HG02759 (cell line): ENCODE measurements at regions not wholly inside any gene's neighbourhood (a gene's known extent, or its start where the extent isn't known, plus 50 kb on each side); places are given as distances from the start of the nearest gene placed in this dataset.

Source experiments
- ATAC-seq: cut with Tn5 transposase; IDR thresholded peaks from one replicate; pipeline ENCODE4 v1.9.1; 2021; ENCODE audit warnings: mild to moderate bottlenecking, moderate library complexity; ENCODE audit not compliant: unreplicated experiment

- ATAC-seq = no peak
Observed at GRCh38 chr16:7021653-7022275, 310.9 kb upstream of the RBFOX1 start.

GRCh38 chr16:7017006-7017662 is 315.5 kb upstream of the RBFOX1 start:
- ATAC-seq = no peak

GRCh38 chr16:7014756-7015155 is 317.9 kb upstream of the RBFOX1 start:
- ATAC-seq = no peak

GRCh38 chr16:7013990-7014389 is 318.7 kb upstream of the RBFOX1 start:
- no peak for ATAC-seq

- ATAC-seq = no peak
Observed at GRCh38 chr16:7004266-7004665, 328.4 kb upstream of the RBFOX1 start.

GRCh38 chr16:6993544-6993943 is 339.1 kb upstream of the RBFOX1 start:
- no peak for ATAC-seq

GRCh38 chr16:6988846-6989245 is 343.8 kb upstream of the RBFOX1 start:
- ATAC-seq = no peak

GRCh38 chr16:6977916-6978315 is 354.7 kb upstream of the RBFOX1 start:
- ATAC-seq = no peak

GRCh38 chr16:6977291-6977690 is 355.4 kb upstream of the RBFOX1 start:
- no peak for ATAC-seq

GRCh38 chr16:6976716-6977115 is 355.9 kb upstream of the RBFOX1 start:
- no peak for ATAC-seq

- ATAC-seq = no peak
Observed at GRCh38 chr16:6970171-6970857, 362.3 kb upstream of the RBFOX1 start.

GRCh38 chr16:6969594-6969993 is 363.1 kb upstream of the RBFOX1 start:
- ATAC-seq = no peak

GRCh38 chr16:6967796-6968320 is 364.8 kb upstream of the RBFOX1 start:
- no peak for ATAC-seq

GRCh38 chr16:6966925-6967324 is 365.7 kb upstream of the RBFOX1 start:
- ATAC-seq = no peak

- ATAC-seq = no peak
Observed at GRCh38 chr16:6964679-6965078, 368.0 kb upstream of the RBFOX1 start.

GRCh38 chr16:6961704-6962103 is 370.9 kb upstream of the RBFOX1 start:
- no peak for ATAC-seq

GRCh38 chr16:6958184-6958583 is 374.5 kb upstream of the RBFOX1 start:
- ATAC-seq = no peak

- ATAC-seq = no peak
Observed at GRCh38 chr16:6957681-6958080, 375.0 kb upstream of the RBFOX1 start.

GRCh38 chr16:6956511-6956910 is 376.1 kb upstream of the RBFOX1 start:
- no peak for ATAC-seq

GRCh38 chr16:6955303-6955702 is 377.3 kb upstream of the RBFOX1 start:
- no peak for ATAC-seq

GRCh38 chr16:6949240-6949639 is 383.4 kb upstream of the RBFOX1 start:
- ATAC-seq = no peak

GRCh38 chr16:6947291-6947690 is 385.4 kb upstream of the RBFOX1 start:
- no peak for ATAC-seq
